Effector memory CD8-positive, alpha-beta T cell (primary cell): ENCODE measurements at regions not wholly inside any gene's neighbourhood (a gene's known extent, or its start where the extent isn't known, plus 50 kb on each side); places are given as distances from the start of the nearest gene placed in this dataset.
"Not testable (repeated sequence)": the region's sequence is repeated elsewhere in the genome, so short reads cannot be mapped to it uniquely, and the experiment has no call there.

Source experiments
- ATAC-seq: fragments of 150-1000 bp; cut with Tn5 transposase; replicated peaks from 2 replicates; pipeline ENCODE4 v1.10.0; 2021; ENCODE audit warnings: mild to moderate bottlenecking, moderate library complexity
- DNase-seq, 3 experiments: peaks; one replicate each; pipeline ENCODE4 v3.0.0; 2021
- H3K27ac Mint-ChIP-seq, 2 donors: one replicate each; pipeline ENCODE4 v1.8.0; 2022; ENCODE audit warnings: mild to moderate bottlenecking in 2 of 2, mixed read lengths in 2 of 2, moderate library complexity in 2 of 2
- H3K27me3 Mint-ChIP-seq, 2 donors: one replicate each; pipeline ENCODE4 v1.8.0; 2022; ENCODE audit warnings: mixed read lengths in 2 of 2
- H3K36me3 Mint-ChIP-seq: one replicate; pipeline ENCODE4 v1.8.0; 2022; ENCODE audit warnings: mild to moderate bottlenecking, moderate library complexity, mixed read lengths; ENCODE audit not compliant: insufficient read depth
- H3K4me1 Mint-ChIP-seq, 2 donors: one replicate each; pipeline ENCODE4 v1.8.0; 2022; ENCODE audit warnings: low read depth in 2 of 2, mixed read lengths in 2 of 2
- H3K4me3 Mint-ChIP-seq, 2 donors: one replicate each; pipeline ENCODE4 v1.8.0; 2022; ENCODE audit warnings: mild to moderate bottlenecking in 2 of 2, mixed read lengths in 2 of 2, moderate library complexity in 2 of 2
- H3K9me3 Mint-ChIP-seq, 2 donors: one replicate each; pipeline ENCODE4 v1.8.0; 2022; ENCODE audit warnings: mixed read lengths in 2 of 2

DNA sequence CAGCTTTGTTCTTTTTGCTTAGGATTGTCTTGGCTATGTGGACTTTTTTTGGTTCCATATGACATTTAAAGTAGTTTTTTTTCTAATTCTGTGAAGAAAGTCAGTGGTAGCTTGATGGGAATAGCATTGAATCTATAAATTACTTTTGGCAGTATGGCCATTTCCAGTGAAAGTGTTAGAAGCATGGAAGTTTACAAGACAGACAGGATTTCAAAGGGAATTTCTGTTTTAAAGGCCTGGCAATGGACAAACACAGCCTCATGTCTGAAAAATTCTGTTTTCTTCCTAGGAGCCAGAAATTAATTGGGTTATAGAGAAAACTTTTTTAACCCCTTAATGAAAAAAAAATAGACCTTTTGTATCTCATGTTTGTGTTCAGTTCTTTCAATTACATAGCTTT is 184.4 kb downstream of the ATP23 start:
- H3K4me1 Mint-ChIP-seq, H3K27ac Mint-ChIP-seq, H3K4me3 Mint-ChIP-seq, H3K9me3 Mint-ChIP-seq, ATAC-seq, H3K27me3 Mint-ChIP-seq, DNase-seq, H3K36me3 Mint-ChIP-seq: not testable (repeated sequence)

- H3K4me1 Mint-ChIP-seq = no peaks in the 10 kb centered on the region
- no peaks in the 10 kb centered on the region for H3K9me3 Mint-ChIP-seq
- DNase-seq (no peak), ATAC-seq (no peak)
- no peak overlapping the region for H3K4me3 Mint-ChIP-seq
- H3K27ac Mint-ChIP-seq = no peak overlapping the region
- peaks cover 12 to 22% of the 10 kb centered on the region in 2 donors for H3K27me3 Mint-ChIP-seq
- no peaks in the 10 kb centered on the region for H3K36me3 Mint-ChIP-seq
These were observed 190.8 kb downstream of the ATP23 start for GRCh38 chr12:58131986-58132755.

GRCh38 chr12:58138424-58138823 is 197.1 kb downstream of the ATP23 start:
- Mint-ChIP-seq H3K27me3 (peaks cover 12 to 22% of the 10 kb centered on the region in 2 donors), H3K36me3 (no peaks in the 10 kb centered on the region), H3K4me1 (no peaks in the 10 kb centered on the region), H3K4me3 (no peak overlapping the region), H3K27ac (no peak overlapping the region), H3K9me3 (no peaks in the 10 kb centered on the region)
- no peak for DNase-seq
- no peak for ATAC-seq

GRCh38 chr12:58139894-58140293 is 198.5 kb downstream of the ATP23 start:
- DNase-seq (no peak), ATAC-seq (no peak)
- H3K4me1 Mint-ChIP-seq = no peaks in the 10 kb centered on the region
- H3K4me3 Mint-ChIP-seq = no peak overlapping the region
- H3K36me3 Mint-ChIP-seq = no peaks in the 10 kb centered on the region
- no peak overlapping the region for H3K27ac Mint-ChIP-seq
- peaks cover 7 to 18% of the 10 kb centered on the region in 2 donors for H3K27me3 Mint-ChIP-seq
- peaks cover 0 to under 1% of the 10 kb centered on the region in 2 donors for H3K9me3 Mint-ChIP-seq

DNA sequence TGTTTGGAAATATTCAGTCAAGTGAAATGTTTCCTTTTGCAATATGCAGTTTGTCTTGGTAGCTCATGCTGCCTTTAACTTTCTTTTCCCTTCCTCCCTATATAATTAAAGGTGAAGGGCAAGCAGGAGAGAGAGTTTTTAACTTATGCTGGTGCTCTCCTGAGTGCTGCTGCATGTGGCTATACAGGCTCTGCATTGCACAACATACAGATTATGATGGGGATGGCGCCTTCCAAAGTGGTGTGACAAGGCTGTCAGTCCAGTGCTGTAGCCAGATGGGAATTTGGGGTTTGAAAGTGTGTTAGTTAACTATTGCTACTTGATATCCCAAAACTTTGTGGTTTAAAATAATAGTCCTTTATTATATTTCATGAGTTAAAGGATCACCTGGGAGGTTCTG is 199.0 kb downstream of the ATP23 start:
- peaks cover 7 to 18% of the 10 kb centered on the region in 2 donors for H3K27me3 Mint-ChIP-seq
- H3K36me3 Mint-ChIP-seq = no peaks in the 10 kb centered on the region
- H3K27ac Mint-ChIP-seq = no peak overlapping the region
- H3K4me1 Mint-ChIP-seq = no peaks in the 10 kb centered on the region
- no peak for ATAC-seq
- no peak overlapping the region for H3K4me3 Mint-ChIP-seq
- DNase-seq = no peak
- H3K9me3 Mint-ChIP-seq = peaks cover 2 to 6% of the 10 kb centered on the region in 2 donors

- no peak for DNase-seq
- ATAC-seq = no peak
- Mint-ChIP-seq H3K27ac (no peak overlapping the region), H3K4me1 (no peaks in the 10 kb centered on the region), H3K36me3 (no peaks in the 10 kb centered on the region), H3K27me3 (peaks cover 10 to 13% of the 10 kb centered on the region in 2 donors), H3K9me3 (peaks cover 4 to 12% of the 10 kb centered on the region in 2 donors), H3K4me3 (no peak overlapping the region)
These were observed 201.6 kb downstream of the ATP23 start for GRCh38 chr12:58142991-58143390.

DNA sequence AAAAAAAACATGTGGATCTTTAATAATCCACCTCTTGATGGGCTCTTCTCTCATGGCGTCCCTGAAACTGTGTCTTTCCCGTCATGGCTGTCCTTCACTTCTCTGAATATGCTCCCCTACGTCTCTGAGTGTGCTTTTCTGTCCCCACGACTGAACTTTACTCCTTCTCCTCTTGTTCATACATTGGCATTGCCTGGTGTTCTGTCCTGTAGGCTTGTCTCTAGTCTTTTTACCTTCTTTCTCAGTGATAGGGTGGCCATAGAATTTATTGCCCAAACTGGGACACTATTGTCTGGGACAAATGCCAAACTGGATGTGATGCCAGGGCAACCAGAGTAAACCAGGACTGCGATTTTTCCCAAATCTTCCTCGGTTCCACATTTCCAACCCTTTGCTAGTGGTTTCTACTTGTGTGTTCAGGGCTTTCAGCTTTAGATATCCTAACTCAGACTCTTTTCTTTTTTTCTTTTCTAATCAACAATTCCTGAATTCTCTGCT is 202.2 kb downstream of the ATP23 start:
- peaks cover 4 to 12% of the 10 kb centered on the region in 2 donors for H3K9me3 Mint-ChIP-seq
- no peak for DNase-seq
- no peaks in the 10 kb centered on the region for H3K4me1 Mint-ChIP-seq

GRCh38 chr12:58148405-58148804 is 207.0 kb downstream of the ATP23 start:
- DNase-seq = no peak
- Mint-ChIP-seq H3K27me3 (peaks cover 20 to 24% of the 10 kb centered on the region in 2 donors), H3K4me1 (no peaks in the 10 kb centered on the region), H3K36me3 (no peaks in the 10 kb centered on the region), H3K27ac (no peak overlapping the region), H3K9me3 (peaks cover 4 to 12% of the 10 kb centered on the region in 2 donors), H3K4me3 (no peak overlapping the region)
- ATAC-seq = no peak

More for the DNA sequence above, 202.2 kb downstream of the ATP23 start:
- Mint-ChIP-seq H3K4me3 (no peak overlapping the region), H3K36me3 (no peaks in the 10 kb centered on the region), H3K27me3 (peaks cover 10 to 15% of the 10 kb centered on the region in 2 donors), H3K27ac (no peak overlapping the region)
- no peak for ATAC-seq

- no peaks in the 10 kb centered on the region for H3K4me1 Mint-ChIP-seq
- H3K9me3 Mint-ChIP-seq = peaks cover 4 to 12% of the 10 kb centered on the region in 2 donors
- ATAC-seq (no peak), DNase-seq (no peak)
- no peak overlapping the region for H3K4me3 Mint-ChIP-seq
- no peak overlapping the region for H3K27ac Mint-ChIP-seq
- H3K36me3 Mint-ChIP-seq = no peaks in the 10 kb centered on the region
- H3K27me3 Mint-ChIP-seq = peaks cover 22 to 24% of the 10 kb centered on the region in 2 donors
These were observed 207.6 kb downstream of the ATP23 start for GRCh38 chr12:58148976-58149375.

DNA sequence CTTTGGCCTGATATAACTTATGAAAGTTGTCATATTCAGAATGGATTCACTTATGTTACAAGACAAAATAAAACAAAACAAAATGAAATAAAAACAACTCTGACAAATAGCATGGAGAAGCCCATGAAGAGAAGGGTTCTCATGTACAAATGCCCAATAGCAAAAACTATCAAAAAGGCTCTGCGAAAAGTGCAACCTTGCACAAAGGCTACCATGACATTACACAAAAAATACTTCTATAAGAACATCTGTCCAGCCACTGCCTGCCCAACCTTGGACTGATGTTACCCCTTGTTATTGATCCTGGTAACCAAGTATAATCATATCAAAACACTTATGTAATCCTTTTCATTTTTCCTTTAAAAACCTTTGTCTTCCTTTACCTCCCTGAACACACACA is 213.0 kb downstream of the ATP23 start:
- no peak overlapping the region for H3K4me3 Mint-ChIP-seq
- H3K9me3 Mint-ChIP-seq = no peaks in the 10 kb centered on the region
- ATAC-seq (no peak), DNase-seq (no peak)
- no peaks in the 10 kb centered on the region for H3K4me1 Mint-ChIP-seq
- H3K27me3 Mint-ChIP-seq = peaks cover 21 to 44% of the 10 kb centered on the region in 2 donors
- no peaks in the 10 kb centered on the region for H3K36me3 Mint-ChIP-seq
- no peak overlapping the region for H3K27ac Mint-ChIP-seq

DNA sequence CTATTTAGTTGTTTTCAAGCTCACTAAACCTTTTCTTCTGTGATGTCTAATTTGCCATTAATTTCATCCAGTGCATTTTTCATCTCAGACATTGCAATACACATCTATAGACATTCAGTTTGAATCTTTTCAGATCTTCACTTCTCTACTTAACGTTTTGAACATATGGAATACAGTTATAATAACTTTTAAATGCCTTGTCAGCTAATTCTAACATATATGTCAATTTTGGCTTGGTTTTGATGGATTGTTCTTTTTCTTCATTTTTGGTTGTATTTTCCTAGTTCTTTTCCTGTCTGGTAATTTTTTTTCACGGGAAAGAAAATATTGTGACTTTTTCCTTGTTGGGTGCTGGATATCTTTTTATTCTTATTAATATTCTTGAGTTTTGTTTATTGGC is 215.3 kb downstream of the ATP23 start:
- ATAC-seq = no peak
- no peaks in the 10 kb centered on the region for H3K9me3 Mint-ChIP-seq
- H3K27ac Mint-ChIP-seq = no peak overlapping the region
- H3K4me3 Mint-ChIP-seq = no peak overlapping the region
- DNase-seq = no peak
- H3K4me1 Mint-ChIP-seq = no peaks in the 10 kb centered on the region
- peaks cover 31 to 46% of the 10 kb centered on the region in 2 donors for H3K27me3 Mint-ChIP-seq
- no peaks in the 10 kb centered on the region for H3K36me3 Mint-ChIP-seq

DNA sequence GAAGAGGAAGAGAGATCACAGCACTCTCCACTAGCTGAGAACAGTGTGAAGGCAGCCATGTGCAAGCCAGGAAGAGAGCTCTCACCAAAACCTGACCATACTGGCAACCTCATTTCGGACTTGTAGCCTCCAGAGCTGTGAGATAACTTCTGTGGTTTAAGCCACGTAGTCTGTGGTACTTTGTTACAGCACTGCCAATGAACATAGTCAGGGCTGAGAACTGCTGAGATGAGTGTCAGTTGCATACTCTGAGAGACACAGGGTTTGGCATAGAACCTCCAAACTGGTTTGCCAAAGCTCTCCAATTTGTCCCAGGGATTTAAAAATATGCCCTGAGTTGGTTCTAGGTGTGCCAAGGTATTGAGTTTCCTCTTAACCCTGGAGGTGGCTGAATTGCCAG is 218.6 kb downstream of the ATP23 start:
- Mint-ChIP-seq H3K9me3 (no peaks in the 10 kb centered on the region), H3K4me3 (no peak overlapping the region), H3K4me1 (no peaks in the 10 kb centered on the region), H3K27me3 (peaks cover 30 to 32% of the 10 kb centered on the region in 2 donors), H3K27ac (no peak overlapping the region), H3K36me3 (no peaks in the 10 kb centered on the region)
- ATAC-seq (no peak), DNase-seq (no peak)

- no peak for ATAC-seq
- DNase-seq = no peak
- Mint-ChIP-seq H3K9me3 (no peaks in the 10 kb centered on the region), H3K4me3 (no peak overlapping the region), H3K27me3 (peaks cover 37 to 38% of the 10 kb centered on the region in 2 donors), H3K27ac (no peak overlapping the region), H3K4me1 (no peaks in the 10 kb centered on the region), H3K36me3 (no peaks in the 10 kb centered on the region)
These were observed 220.4 kb downstream of the ATP23 start for GRCh38 chr12:58161773-58162172.

DNA sequence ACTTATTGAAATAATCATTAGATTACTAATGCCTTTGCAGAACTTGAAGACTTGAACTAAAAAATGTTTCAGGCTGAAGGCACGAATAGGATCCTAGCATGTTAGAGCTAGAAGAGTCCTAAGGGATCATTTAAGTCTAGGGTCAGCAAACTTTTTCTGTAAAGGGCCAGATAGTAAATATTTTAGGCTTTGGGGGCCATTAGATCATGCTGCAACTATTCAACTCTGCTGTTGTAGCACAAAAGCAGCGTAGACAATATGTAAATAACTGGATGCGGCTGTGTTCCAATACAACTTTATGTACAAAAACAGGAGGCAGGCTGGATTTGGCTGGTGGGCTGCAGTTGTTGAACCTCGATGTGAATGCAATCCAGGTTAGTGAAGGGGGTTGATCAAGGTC is 221.7 kb downstream of the ATP23 start:
- H3K9me3 Mint-ChIP-seq = no peaks in the 10 kb centered on the region
- no peaks in the 10 kb centered on the region for H3K36me3 Mint-ChIP-seq
- no peak for ATAC-seq
- no peak overlapping the region for H3K4me3 Mint-ChIP-seq
- H3K4me1 Mint-ChIP-seq = no peaks in the 10 kb centered on the region
- DNase-seq = no peak
- H3K27ac Mint-ChIP-seq = no peak overlapping the region
- peaks cover 27 to 29% of the 10 kb centered on the region in 2 donors for H3K27me3 Mint-ChIP-seq
